ENCODE measurements at regions not wholly inside any gene's neighbourhood (a gene's known extent, or its start where the extent isn't known, plus 50 kb on each side); places are given as distances from the start of the nearest gene placed in this dataset.

- DNase-seq = no peak
Measured at GRCh38 chr1:13976485-13976884, 276.5 kb downstream of the PRDM2 start.

- no peak for DNase-seq
Measured at GRCh38 chr1:13981142-13981541, 281.2 kb downstream of the PRDM2 start.

GRCh38 chr1:13983393-13983792 lies 283.4 kb downstream of the PRDM2 start:
- DNase-seq = no peak

GRCh38 chr1:13990939-13991338 lies 291.0 kb downstream of the PRDM2 start:
- no peak for DNase-seq

GRCh38 chr1:13992489-13993285 lies 292.7 kb downstream of the PRDM2 start:
- no peak for DNase-seq

GRCh38 chr1:13994386-13994785 lies 294.4 kb downstream of the PRDM2 start:
- DNase-seq = no peak

DNA sequence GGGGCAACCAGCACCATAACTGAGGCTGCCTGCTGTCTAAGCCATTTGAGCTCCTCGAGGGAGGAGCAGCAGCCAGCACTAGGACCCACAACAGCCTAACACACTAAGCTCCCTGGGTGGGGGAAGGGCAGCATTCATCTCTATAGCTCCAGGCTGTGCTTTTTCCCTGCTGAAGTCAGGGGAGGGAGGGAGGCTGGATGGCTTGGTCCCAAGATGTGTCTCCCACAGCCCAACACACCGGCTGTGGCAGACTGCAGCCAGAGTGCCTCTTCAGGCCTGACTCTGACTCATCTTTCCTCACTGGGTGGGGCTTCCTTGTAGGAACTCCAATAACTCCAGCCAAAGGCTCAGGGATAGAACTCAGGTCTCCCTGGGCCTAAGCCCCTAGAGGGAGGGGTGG lies 296.3 kb downstream of the PRDM2 start:
- no peak for DNase-seq

DNA sequence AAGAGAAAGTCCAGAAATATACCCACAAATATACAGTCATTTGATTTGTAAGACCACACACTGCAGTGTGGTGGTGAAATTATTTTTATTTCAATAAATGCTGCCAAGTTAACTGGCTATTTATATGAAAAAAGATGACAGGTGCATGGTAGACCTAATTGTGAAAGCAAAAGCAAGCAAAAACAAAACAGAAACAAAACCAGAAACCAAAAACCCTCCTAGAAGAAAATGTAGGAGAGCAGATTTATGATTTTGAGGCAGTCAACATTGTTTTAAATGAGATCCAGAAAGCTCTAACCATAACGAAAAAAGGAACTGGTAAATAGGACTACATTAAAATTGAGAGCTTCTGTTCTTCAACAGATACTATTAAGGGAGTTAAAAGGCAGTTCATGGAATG lies 303.6 kb downstream of the PRDM2 start:
- DNase-seq = no peak

GRCh38 chr1:14009582-14009981 lies 309.6 kb downstream of the PRDM2 start:
- no peak for DNase-seq

GRCh38 chr1:14010476-14010875 lies 310.5 kb downstream of the PRDM2 start:
- DNase-seq = no peak

DNA sequence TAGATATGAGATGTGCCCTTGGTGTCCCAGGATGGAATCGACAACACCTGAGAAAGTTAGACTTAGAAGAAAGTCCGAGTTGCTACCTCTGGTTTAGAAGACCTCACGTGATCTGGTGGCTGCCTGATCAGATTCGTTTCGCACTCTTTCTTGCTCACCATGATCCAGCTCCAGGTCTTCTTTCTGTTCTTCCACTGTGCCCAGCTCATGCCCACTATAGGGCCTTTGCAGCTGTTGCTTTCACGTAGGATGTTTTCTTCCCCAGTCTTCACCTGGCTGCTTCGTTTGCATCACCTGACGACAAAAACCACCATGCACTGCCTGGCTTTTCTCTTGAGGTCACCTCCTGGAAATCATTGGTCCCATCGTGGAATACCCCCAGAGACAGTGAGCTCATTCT lies 311.1 kb downstream of the PRDM2 start:
- DNase-seq = no peak

- DNase-seq = no peak
Measured at GRCh38 chr1:14011888-14012287, 311.9 kb downstream of the PRDM2 start.

- DNase-seq = no peak
Measured at GRCh38 chr1:14014929-14015328, 314.9 kb downstream of the PRDM2 start.

DNA sequence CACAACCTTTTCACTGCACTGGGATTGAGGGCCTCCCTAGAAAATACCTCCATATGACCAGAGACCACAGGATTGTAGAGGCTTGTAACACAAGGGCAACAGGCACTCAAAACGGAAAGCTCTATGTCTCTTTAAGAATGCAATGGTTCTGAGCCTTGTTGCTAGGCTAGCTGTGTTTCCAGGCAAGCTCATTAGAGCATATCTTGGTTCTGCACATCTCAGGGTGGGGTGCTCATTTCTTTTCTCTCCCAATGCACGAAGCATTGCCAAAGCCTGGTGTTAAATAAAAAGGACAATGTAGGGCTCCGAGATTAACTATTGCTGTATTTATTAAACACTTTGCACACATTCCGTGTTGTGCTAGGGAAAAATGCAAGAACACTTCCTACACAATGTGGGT lies 315.9 kb downstream of the PRDM2 start:
- DNase-seq = no peak

- DNase-seq = no peak
Measured at GRCh38 chr1:14017531-14017961, 317.6 kb downstream of the PRDM2 start.

- DNase-seq = no peak
Measured at GRCh38 chr1:14019461-14019860, 319.5 kb downstream of the PRDM2 start.

DNA sequence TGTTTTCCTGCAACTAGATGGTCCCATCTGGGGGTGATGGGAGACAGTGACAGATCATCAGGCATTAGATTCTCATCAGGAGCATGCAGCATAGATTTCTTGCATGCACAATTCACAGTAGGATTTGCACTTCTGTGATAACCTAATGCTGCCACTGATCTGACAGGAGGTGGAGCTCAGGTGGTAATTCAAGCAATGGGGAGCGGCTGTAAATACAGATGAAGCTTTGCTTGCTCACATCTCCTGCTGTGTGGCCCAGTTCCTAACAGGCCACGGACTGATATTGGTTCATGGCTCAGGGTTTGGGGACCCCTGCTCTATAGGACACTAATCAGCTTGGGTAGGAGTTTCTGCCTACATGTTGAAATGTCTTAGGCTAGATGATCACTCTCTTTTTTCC lies 320.0 kb downstream of the PRDM2 start:
- no peak for DNase-seq

GRCh38 chr1:14027099-14027498 lies 327.1 kb downstream of the PRDM2 start:
- DNase-seq = no peak

DNA sequence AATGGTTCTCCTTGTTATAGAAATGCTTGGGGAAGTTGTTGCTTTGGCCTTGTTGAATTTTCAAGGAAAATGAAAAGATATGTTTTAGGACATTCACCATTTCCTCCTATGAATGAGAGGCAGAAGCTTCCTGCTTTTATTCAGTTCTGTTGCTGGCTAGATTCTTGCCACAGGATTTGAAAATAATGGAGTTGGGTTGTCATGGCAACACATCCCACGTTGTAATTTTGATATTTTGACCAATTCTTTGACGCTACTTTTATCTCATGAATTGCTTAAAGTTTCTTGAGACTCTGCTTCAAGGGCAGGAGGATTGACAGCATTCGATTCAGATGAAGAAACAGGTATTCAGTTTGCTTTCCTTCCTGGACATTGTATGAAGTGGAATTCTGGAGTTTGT lies 331.5 kb downstream of the PRDM2 start:
- no peak for DNase-seq

DNA sequence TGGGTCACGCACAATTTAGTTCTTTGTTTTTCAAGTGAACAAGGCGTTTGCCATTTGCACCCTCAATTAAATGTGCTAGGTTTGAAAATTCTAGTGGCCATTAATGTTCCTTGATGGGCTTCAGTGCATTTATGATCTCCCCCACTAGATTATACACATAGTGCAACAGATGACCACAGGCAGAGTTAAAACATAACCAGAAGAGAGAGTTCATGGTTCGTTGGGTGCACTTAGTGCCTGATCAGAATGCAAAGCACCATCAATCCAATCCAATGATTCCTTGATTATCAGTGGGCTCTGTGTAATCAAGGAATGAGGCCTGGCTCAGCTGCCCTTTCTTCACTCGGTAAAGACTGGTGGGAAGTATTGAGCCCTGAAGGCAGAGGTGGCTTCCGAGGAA lies 334.5 kb downstream of the PRDM2 start:
- no peak for DNase-seq

DNA sequence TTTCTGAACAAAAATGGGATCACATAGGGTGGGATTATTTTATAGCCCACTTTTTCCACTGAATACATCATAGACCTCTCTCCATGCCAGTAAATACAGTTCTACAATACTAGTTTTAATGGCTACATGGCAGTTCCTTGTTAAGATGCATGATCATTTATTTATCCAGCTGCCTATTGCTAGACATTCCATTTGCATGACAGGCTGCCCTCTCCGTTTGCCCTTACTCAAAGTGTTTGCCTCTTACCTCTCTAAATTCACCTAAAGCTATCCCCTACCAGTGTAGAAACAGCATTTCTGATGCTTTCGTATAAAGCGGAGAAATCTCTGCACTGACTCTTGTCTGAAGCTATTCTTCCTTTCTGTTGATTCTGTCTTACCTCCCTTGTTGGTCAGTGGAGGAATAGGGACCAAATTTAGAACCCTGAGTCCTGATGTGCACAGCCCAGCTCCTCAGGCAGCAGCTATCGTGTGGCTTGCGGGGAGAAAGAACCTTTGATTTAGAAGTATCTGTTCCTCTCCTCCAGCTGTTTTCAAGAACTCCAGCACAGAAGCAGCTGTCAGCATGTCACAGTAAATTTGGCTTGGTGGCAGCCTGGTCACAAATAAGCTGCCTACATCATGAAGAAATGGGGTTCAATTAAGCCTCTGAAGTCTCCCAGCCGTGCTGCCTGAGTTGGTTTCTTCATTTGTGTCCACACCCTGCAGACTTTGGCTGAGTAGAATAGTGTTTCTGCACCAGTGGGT lies 337.3 kb downstream of the PRDM2 start:
- no peak for DNase-seq

DNA sequence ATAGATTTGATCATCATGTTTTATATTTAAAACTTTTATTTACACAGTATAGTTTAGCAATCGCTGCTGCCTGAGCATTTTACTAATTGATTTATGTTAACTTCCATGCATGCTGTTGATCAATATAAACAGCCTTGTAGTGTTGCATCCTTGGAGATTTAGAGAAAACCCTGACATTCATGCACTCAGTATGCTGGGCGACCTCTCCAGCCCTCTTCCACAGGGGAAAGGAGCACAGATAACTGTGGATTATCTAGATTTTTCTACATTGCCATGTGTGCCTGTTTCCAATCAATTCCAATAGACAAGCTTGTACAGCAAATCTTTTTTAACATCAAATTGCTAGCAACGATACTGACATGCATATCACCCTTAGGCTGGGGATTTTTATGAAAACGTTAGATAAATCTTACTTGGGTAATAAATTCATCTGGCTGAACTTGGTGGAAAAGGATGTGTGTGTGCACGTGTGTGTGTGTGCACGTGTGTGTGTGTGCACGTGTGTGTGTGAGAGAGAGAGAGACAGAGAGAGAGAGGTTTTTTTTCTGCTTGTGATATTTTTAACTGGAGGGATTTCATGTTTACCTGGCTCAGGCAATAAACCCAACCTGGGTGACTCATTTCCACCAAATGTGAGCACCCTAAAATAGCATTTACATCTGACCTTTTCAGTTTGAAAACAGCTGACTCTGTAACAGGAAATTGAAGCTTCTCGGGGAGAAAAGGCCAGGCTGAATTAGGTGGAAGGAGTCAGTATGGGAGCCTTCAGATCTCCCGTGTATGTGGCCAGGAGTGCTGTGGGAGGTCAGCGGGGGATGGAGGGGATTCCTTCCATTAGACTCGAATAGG lies 339.8 kb downstream of the PRDM2 start:
- no peak for DNase-seq

- no peak for DNase-seq
Measured at GRCh38 chr1:14049965-14050364, 350.0 kb downstream of the PRDM2 start.

Measured in stimulated activated CD4-positive, alpha-beta T cell treated with anti-CD3 and anti-CD28 coated beads, Interleukin-4, amount 100 ng/mL, for 24 hours (primary cell).